HG03139 (cell line): ENCODE measurements at regions not wholly inside any gene's neighbourhood (a gene's known extent, or its start where the extent isn't known, plus 50 kb on each side); places are given as distances from the start of the nearest gene placed in this dataset.

Source experiments
- ATAC-seq: cut with Tn5 transposase; IDR thresholded peaks from one replicate; pipeline ENCODE4 v1.9.1; 2021; ENCODE audit not compliant: unreplicated experiment

DNA sequence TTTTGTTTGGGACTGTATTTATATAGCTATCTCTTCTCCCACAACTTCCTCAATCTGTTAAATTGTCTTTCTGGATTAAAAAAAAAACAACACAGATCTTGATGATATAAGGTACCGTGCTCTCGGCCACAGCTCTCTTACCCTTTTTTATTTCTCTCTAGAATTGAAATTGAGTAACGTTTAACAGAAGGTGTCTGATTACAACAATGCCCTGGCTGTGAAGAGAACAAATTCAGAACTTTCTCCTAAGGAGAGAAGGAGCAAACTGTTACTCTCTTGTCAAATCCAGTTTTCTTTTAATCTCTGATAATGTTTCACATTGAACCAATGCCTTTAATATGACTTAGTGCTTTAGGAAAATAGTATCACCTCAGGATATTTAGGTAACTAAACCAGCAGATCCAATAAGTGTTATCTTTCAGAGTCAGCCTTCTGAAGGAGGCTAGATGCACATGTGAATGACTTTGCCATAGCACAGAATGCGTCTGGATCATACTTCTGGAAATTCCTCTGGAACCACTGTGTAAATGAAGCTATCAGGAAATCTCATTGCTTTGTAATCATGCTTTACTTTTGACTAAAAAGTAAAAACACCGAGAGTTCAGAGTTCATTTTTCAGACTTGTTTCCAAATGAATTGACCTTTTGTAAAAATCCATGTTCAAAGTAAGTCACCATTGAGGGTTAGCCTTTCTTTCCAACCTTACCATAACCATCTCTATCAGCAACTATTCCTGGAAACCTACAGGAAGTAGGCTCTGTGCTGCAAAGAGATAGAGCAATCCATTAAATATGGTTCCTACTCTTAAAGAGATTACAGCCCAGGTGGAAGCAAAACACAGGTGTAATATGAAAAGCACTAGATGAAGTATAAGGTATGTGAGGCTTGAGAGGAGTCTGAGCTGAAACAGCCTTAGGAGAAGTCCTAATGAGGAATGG is 147.0 kb upstream of the OSR1 start:
- ATAC-seq = no peak

DNA sequence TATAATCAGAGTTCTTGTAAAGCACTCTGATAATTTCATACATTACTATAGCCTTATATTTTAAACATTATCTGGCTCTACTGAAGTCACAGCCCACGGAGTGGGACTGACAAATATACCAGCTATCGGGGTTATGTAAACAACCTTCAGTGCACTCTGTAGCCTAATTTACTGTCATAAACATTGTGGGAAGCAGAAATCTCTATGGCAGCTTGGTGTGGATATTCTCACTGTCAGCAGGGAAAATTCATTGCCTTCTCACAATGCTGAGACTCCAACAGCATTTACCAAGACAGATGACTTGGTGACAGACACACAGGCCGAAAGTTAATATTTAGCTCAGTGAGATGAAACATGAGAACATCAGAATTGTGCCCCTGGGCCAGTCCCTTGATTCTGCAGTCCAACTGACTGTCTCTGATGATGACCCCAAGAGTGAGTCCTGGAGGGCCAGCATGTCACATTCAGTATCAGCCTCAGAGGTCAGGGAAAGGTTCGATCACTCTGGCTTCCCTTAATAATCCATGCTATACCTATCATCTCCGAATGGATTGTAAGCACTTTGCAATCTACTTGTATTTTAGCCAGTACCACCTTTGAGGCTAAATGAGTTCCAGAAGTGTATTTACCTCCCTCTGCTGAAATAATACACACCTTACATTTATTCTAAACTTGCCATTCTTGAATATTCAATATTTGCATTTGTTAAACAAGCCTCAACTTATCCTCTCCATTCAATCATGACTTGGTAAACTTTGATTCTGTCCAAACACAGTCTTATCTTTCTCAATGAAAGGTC is 146.2 kb upstream of the OSR1 start:
- ATAC-seq = no peak

- no peak for ATAC-seq
Measured at GRCh38 chr2:19503915-19504314, 145.5 kb upstream of the OSR1 start.

DNA sequence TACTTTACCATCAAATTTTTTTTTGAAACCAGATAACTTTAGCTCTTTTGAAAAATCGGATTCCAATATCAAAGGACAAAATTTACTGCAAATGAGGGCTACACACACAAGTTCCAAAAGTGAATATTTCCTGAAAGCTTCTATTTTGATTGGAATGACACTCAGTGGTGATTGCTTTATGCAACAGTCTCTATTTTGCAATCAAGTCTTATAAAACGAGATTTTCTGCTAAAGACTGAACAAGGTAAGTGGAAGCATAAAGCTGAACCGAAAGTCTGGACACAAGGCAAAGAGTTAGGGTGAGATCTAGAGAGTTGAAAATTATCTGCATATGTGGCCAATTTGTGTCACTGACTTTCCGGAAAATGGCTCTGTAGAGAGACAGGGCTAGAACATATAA is 145.0 kb upstream of the OSR1 start:
- no peak for ATAC-seq

GRCh38 chr2:19500126-19500525 is 141.7 kb upstream of the OSR1 start:
- ATAC-seq = no peak

GRCh38 chr2:19496646-19497045 is 138.2 kb upstream of the OSR1 start:
- ATAC-seq = no peak

DNA sequence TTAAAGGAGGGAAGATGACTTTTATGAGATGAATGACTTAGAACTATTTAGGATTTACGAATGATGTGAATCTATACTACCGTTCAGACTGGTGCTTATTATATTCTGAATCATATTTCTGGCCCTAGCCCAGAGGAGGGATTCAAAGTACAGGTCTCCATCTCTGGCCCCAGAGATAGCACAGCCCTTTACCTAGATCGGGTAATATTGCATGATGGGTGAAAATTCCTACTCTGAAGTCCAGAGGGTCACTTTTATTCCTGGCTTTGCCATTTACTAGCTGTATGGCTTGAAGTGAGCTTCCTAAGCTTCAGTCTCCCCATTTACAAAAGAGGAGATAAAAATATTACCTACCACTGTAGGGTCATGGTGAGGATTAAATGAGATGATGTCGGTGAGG is 135.8 kb upstream of the OSR1 start:
- ATAC-seq = no peak

DNA sequence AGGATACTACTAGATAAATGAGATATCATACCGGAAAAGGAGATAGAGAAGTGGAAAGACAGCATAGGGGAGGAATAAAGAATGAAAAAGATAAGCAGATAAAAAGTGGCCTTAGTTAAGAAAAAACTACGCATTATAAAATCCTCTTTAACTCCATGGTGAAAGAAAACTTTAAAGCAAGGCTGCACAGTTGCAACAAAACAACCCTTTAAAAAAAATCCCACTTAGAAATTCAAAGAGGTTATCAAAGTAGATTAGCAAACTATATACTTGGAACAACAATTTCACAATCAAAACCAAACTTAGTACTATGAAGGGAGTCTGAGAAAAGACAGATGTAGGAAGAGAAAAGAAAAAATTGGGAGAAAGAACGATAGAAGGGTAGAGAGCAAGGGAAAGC is 133.4 kb upstream of the OSR1 start:
- no peak for ATAC-seq

DNA sequence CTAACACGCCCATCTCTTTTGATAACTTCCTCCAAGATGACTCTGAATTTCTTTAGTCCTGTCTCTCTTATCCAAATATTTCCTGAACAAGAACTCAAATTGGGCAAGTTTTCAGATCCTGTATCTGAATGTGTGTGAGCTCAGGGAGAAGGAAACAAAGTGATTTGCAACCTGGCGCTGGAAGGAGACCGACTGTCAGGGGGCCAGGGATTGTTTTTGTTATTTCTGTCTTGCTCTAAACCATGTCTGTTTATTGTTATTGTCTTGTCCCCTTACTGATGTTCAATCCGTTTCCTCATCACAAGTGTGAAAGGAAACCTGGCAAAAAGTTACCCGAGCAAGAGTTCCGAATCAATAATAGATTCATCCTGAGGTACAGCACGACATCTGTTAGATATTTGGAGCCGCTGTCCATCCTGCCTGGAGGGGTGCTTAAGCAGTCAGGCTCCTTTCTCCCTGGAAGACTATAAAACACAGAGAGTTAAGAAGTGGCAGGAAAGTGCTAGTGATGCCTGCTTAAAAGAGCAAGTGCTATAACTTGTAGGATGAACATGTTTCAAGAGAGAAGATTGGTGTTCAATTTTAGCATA is 132.5 kb upstream of the OSR1 start:
- ATAC-seq = no peak

DNA sequence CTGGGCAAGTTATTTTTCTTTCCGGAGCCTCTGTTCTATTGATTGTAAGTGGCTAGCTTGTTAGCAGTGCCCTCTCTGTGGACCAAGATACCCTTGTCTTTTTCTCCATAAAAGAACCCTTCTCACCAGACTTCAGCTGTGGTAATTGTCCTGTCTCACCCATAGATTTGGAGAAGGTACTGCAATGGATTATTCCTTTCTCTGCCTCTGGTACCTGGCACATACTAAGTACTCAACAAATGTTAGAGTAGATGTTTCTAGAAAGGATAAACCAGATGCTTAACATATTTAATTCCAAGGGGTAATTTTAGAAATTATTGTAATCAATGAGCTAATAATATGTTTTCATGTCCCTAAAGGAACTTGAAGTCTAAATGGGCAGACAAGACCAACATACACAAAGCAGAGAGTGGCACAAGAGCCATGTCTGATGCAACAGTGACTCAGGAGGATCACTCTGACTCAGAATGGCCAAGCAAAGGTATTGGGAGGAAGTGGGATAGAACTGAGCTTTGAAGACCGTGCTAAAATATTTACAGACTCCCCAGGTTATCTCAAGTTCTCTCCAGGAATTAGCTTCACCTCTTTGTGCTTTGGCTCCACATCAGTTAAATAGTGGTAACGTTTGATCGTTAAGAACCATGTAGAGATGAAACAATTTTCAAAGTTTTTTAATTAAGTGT is 129.7 kb upstream of the OSR1 start:
- ATAC-seq = peak; percentile 91

GRCh38 chr2:19484736-19485135 is 126.3 kb upstream of the OSR1 start:
- ATAC-seq = peak; percentile 60

DNA sequence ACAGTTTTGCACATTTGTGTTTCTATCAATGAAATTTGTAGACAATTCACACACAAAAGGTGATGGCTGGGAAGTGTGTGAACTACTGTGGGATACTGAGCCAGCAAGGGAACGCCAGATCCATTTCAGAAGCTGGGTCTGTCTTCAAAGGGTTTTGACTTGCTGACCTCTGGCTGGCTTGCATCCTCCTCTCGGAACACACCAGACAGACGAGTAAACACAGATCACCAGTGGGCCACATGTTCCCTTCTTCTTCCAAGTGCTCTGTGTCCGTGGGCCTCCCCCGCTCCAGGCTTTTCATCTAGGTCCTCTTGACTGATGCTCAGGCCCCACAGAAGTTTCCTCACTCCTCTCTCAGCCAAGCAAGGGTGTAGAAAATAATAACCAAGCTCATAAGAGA is 122.2 kb upstream of the OSR1 start:
- no peak for ATAC-seq

DNA sequence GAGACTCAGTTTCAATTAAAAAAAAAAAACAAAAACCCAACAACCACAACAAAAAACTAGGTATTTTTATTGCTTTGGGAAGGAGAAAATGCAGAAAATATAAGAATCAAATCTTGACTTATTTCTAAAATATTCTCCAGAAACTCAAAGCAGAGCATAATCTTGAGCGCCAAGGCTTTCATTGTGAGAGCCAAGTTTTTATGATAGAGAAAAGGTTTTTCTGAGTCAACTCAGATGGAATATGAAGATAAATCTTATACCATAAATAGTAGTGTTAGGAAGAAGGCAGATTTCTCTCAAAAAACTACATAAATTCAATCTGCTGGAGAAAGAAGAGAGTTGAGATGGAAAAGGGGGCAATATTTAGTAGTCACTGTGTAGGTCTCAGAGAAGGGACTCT is 121.2 kb upstream of the OSR1 start:
- ATAC-seq = no peak

DNA sequence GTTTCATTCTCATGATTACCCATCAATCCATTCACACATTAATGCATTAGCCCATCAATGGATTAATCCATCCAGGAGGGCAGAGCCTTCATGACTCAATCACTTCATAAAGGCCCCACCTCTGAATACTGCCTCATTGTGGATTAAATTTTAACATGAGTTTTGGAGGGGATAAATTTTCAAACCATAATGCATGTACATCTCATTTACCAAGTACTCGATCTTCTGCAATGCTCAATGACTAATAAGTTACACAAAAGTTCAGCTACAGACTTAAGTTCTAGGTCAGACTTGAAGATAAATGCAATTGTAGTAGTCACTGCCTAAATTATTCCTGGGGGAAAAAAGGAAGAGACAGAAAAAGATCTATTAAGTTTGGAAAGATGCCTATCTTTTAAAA is 120.0 kb upstream of the OSR1 start:
- ATAC-seq = no peak

- no peak for ATAC-seq
Measured at GRCh38 chr2:19476327-19476726, 117.9 kb upstream of the OSR1 start.

- ATAC-seq = peak; percentile 96
Measured at GRCh38 chr2:19474128-19474527, 115.7 kb upstream of the OSR1 start.

GRCh38 chr2:19473350-19473749 is 114.9 kb upstream of the OSR1 start:
- no peak for ATAC-seq

GRCh38 chr2:19472391-19472978 is 114.1 kb upstream of the OSR1 start:
- no peak for ATAC-seq

DNA sequence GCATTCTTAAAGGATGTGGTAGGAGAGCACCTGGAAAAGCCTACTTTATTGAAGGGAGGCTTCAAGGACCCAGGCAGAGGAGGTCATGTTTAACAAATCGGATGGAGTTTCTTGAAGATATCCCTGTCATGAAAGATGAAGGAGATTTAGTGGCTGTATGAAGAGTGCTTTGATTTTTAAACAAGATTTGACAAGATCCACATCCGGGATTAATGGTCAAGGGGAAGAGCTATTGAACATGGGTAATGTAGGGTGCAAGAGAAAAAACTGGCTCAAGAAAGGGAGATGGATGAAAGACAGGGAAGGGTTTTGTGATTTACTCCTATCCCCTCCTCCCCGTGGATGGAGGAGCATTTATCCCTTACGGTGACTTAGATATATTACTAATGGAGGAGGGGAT is 113.1 kb upstream of the OSR1 start:
- ATAC-seq = no peak

- no peak for ATAC-seq
Measured at GRCh38 chr2:19465978-19466377, 107.6 kb upstream of the OSR1 start.

GRCh38 chr2:19462256-19462645 is 103.8 kb upstream of the OSR1 start:
- no peak for ATAC-seq
